HG03378 (cell line): ENCODE measurements at regions not wholly inside any gene's neighbourhood (a gene's known extent, or its start where the extent isn't known, plus 50 kb on each side); places are given as distances from the start of the nearest gene placed in this dataset.

ENCODE experiments used
- ATAC-seq: cut with Tn5 transposase; IDR thresholded peaks from one replicate; pipeline ENCODE4 v1.9.1; 2021; ENCODE audit warnings: mild to moderate bottlenecking, moderate library complexity; ENCODE audit not compliant: unreplicated experiment

GRCh38 chr10:123585477-123586445 lies 80.4 kb upstream of the GPR26 start:
- ATAC-seq, result no peak

GRCh38 chr10:123587110-123587509 lies 79.0 kb upstream of the GPR26 start:
- no peak for ATAC-seq

GRCh38 chr10:123588386-123588914 lies 77.7 kb upstream of the GPR26 start:
- ATAC-seq, result no peak

GRCh38 chr10:123595661-123596060 lies 70.5 kb upstream of the GPR26 start:
- ATAC-seq, result no peak

- ATAC-seq, result no peak
Measured at GRCh38 chr10:123597676-123598075, 68.5 kb upstream of the GPR26 start.

- no peak for ATAC-seq
Measured at GRCh38 chr10:123599366-123599849, 66.7 kb upstream of the GPR26 start.

- ATAC-seq, result no peak
Measured at GRCh38 chr10:123600177-123600576, 66.0 kb upstream of the GPR26 start.

- no peak for ATAC-seq
Measured at GRCh38 chr10:123603130-123603529, 63.0 kb upstream of the GPR26 start.

- no peak for ATAC-seq
Measured at GRCh38 chr10:123604506-123604905, 61.6 kb upstream of the GPR26 start.

GRCh38 chr10:123606006-123606405 lies 60.1 kb upstream of the GPR26 start:
- no peak for ATAC-seq

GRCh38 chr10:123606955-123607354 lies 59.2 kb upstream of the GPR26 start:
- no peak for ATAC-seq

GRCh38 chr10:123607386-123607785 lies 58.8 kb upstream of the GPR26 start:
- ATAC-seq, result no peak

GRCh38 chr10:123608047-123608446 lies 58.1 kb upstream of the GPR26 start:
- no peak for ATAC-seq

- no peak for ATAC-seq
Measured at GRCh38 chr10:123611243-123611642, 54.9 kb upstream of the GPR26 start.

GRCh38 chr10:123611876-123612275 lies 54.3 kb upstream of the GPR26 start:
- no peak for ATAC-seq

- no peak for ATAC-seq
Measured at GRCh38 chr10:123613346-123613850, 52.8 kb upstream of the GPR26 start.

- ATAC-seq, result no peak
Measured at GRCh38 chr10:123614888-123615287, 51.3 kb upstream of the GPR26 start.
